Endothelial cell of umbilical vein (primary cell): ENCODE measurements at regions not wholly inside any gene's neighbourhood (a gene's known extent, or its start where the extent isn't known, plus 50 kb on each side); places are given as distances from the start of the nearest gene placed in this dataset.

Experiments used
- BruUV-seq: library from RNA; stranded (reverse); fragments of 400-500 nt; replicated peaks from 2 replicates; lab custom pipeline; 2021; lab: Mats Ljungman, UMichigan
- CTCF ChIA-PET: fragments of 300-600, 350-600 bp; sonication (Branson Sonifier 250); formaldehyde crosslinking; loops from one replicate; lab custom pipeline; 2021; ENCODE audit warnings: antibody characterized with exemption, inconsistent platforms; lab: Charles Lee
- POLR2A ChIA-PET: fragments of 300-600, 350-600 bp; sonication (Branson Sonifier 250); formaldehyde crosslinking; loops from one replicate; lab custom pipeline; 2021; ENCODE audit warnings: antibody characterized with exemption, inconsistent platforms; lab: Charles Lee
- DNase-seq: peaks from one replicate; pipeline ENCODE4 v3.0.0-alpha.2; 2011; ENCODE audit warnings: low read depth, low spot score
- FAIRE-seq: peaks from 2 replicates; lab custom pipeline; 2011; peaks lifted over from hg19 to GRCh38; lab: Jason Lieb, UNC
- H2AFZ ChIP-seq: 2 replicates; pipeline ENCODE4 v1.6.0; 2012; ENCODE audit warnings: low read depth, low read length, control low read depth, inconsistent platforms
- H3K27ac ChIP-seq: 2 replicates; pipeline ENCODE4 v1.5.1; 2011; ENCODE audit warnings: low read depth, mild to moderate bottlenecking, control low read depth, low read length, moderate library complexity; ENCODE audit not compliant: insufficient read depth
- H3K27me3 ChIP-seq, 2 experiments: 2 replicates each; pipeline versions ENCODE4 v1.6.0 to v1.6.1; 2011; ENCODE audit warnings: low read length in 2 of 2, mixed read lengths in 1 of 2; ENCODE audit not compliant: control insufficient read depth in 2 of 2, insufficient read depth in 2 of 2
- H3K36me3 ChIP-seq, 2 experiments: 2 replicates in 1 of 2; 3 replicates in 1 of 2; pipeline ENCODE4 v1.5.1; 2011; ENCODE audit warnings: low read length in 2 of 2, mild to moderate bottlenecking in 1 of 2, moderate library complexity in 1 of 2; ENCODE audit not compliant: control insufficient read depth in 2 of 2, insufficient read depth in 2 of 2; ENCODE audit errors: extremely low read depth in 1 of 2
- H3K4me1 ChIP-seq: 3 replicates; pipeline ENCODE4 v1.5.1; 2011; ENCODE audit warnings: mild to moderate bottlenecking, low read length; ENCODE audit not compliant: control insufficient read depth, insufficient read depth; ENCODE audit errors: extremely low read depth
- H3K4me2 ChIP-seq: 2 replicates; pipeline ENCODE4 v1.6.1; 2011; ENCODE audit warnings: low read length, control low read depth, mixed read lengths; ENCODE audit not compliant: insufficient read depth
- H3K4me3 ChIP-seq, 3 experiments: fragments of 200-600 bp in 1 of 3; sonication (generic), shearing (Covaris generic) in 1 of 3; replicated peaks in 1 of 3; 2 replicates each; pipeline ENCODE4 v1.5.1; 2011 to 2016; ENCODE audit warnings: control low read depth in 3 of 3, low read length in 3 of 3, mild to moderate bottlenecking in 2 of 3, inconsistent platforms in 1 of 3, low read depth in 1 of 3, moderate library complexity in 1 of 3; ENCODE audit not compliant: insufficient read depth in 1 of 3
- H3K79me2 ChIP-seq: 2 replicates; pipeline ENCODE4 v1.6.0; 2012; ENCODE audit warnings: low read length, inconsistent platforms; ENCODE audit not compliant: control insufficient read depth, insufficient read depth
- H3K9ac ChIP-seq: replicated peaks from 2 replicates; pipeline ENCODE3; 2011; ENCODE audit warnings: low read length, control low read depth; ENCODE audit not compliant: insufficient read depth; ENCODE audit errors: extremely low read depth
- H3K9me1 ChIP-seq: replicated peaks from 3 replicates; pipeline ENCODE4 v1.6.0; 2011; ENCODE audit warnings: mild to moderate bottlenecking, low read length; ENCODE audit not compliant: control insufficient read depth, insufficient read depth; ENCODE audit errors: extremely low read depth
- H3K9me3 ChIP-seq: replicated peaks from 2 replicates; pipeline ENCODE4 v1.5.1; 2012; ENCODE audit warnings: low read length, inconsistent platforms; ENCODE audit not compliant: control insufficient read depth, insufficient read depth
- H4K20me1 ChIP-seq: replicated peaks from 2 replicates; pipeline ENCODE3; 2011; ENCODE audit warnings: mild to moderate bottlenecking, low read length; ENCODE audit not compliant: control insufficient read depth, insufficient read depth; ENCODE audit errors: extremely low read depth
- CTCF ChIP-seq, 2 donors: IDR thresholded peaks; 1 replicate in 1 of 2; 2 replicates in 1 of 2; pipeline ENCODE4 v1.5.1; 2011; ENCODE audit warnings: low read length in 2 of 2, mild to moderate bottlenecking in 2 of 2, moderate library complexity in 2 of 2, control low read depth in 1 of 2, inconsistent platforms in 1 of 2, low read depth in 1 of 2; ENCODE audit not compliant: insufficient read depth in 1 of 2; ENCODE audit errors: extremely low read depth in 1 of 2
- EZH2 ChIP-seq: IDR thresholded peaks from 2 replicates; pipeline ENCODE4 v1.6.1; 2012; ENCODE audit warnings: borderline replicate concordance, low read depth, mild to moderate bottlenecking, moderate library complexity, low read length, inconsistent platforms; ENCODE audit not compliant: severe bottlenecking
- FOS ChIP-seq: IDR thresholded peaks from 2 replicates; pipeline ENCODE4 v1.6.1; 2011; ENCODE audit warnings: mild to moderate bottlenecking, low read length, moderate library complexity, borderline replicate concordance; ENCODE audit not compliant: insufficient read depth
- GATA2 ChIP-seq: IDR thresholded peaks from 2 replicates; pipeline ENCODE4 v1.7.0; 2011; ENCODE audit warnings: low read depth, mild to moderate bottlenecking, moderate library complexity, mixed read lengths, low read length; ENCODE audit not compliant: insufficient read length, insufficient read depth
- JUN ChIP-seq: IDR thresholded peaks from 2 replicates; pipeline ENCODE4 v1.6.1; 2011; ENCODE audit warnings: borderline replicate concordance, low read depth; ENCODE audit not compliant: insufficient read length, insufficient read depth
- MAX ChIP-seq: IDR thresholded peaks from 2 replicates; pipeline ENCODE4 v1.6.1; 2011; ENCODE audit not compliant: insufficient read depth, insufficient read length
- MYC ChIP-seq: IDR thresholded peaks from one replicate; pipeline ENCODE4 v1.6.1; 2011; ENCODE audit warnings: mild to moderate bottlenecking, low read depth, low read length
- POLR2A ChIP-seq: IDR thresholded peaks from 2 replicates; pipeline ENCODE4 v1.6.1; 2012; ENCODE audit warnings: low read depth, mild to moderate bottlenecking, control low read depth, low read length
- POLR2AphosphoS5 ChIP-seq: IDR thresholded peaks from 2 replicates; pipeline ENCODE4 v1.6.1; 2012; ENCODE audit warnings: low read depth, mild to moderate bottlenecking, control low read depth, low read length, moderate library complexity; ENCODE audit not compliant: insufficient read depth
- dilution Hi-C: fragments of 300-500 bp; cut with MboI; formaldehyde crosslinking; loops from one replicate; pipeline ENCODE4 v1.15.0; 2019; ENCODE audit warnings: low sequenced_read_pairs; ENCODE audit not compliant: extremely low pct_ligation_motif_present
- intact Hi-C: fragments of 100-400 bp; cut with micrococcal nuclease; formaldehyde crosslinking; loops from one replicate; pipeline ENCODE4 v1.10.0; 2022

- no peaks in the 10 kb centered on the region for H3K27me3 ChIP-seq
- H3K4me1 ChIP-seq: no peaks in the 10 kb centered on the region
- dilution Hi-C loops: no loop called here
- no peaks in the 10 kb centered on the region for H4K20me1 ChIP-seq
- H3K79me2 ChIP-seq: no peaks in the 10 kb centered on the region
- no peak overlapping the region for H3K4me2 ChIP-seq
- BruUV-seq: no TSS peak
- H3K27ac ChIP-seq: no peak overlapping the region
- CTCF ChIA-PET: no interaction called here
- TF ChIP-seq EZH2 (no peak), JUN (no peak), GATA2 (no peak), POLR2AphosphoS5 (no peak)
- H3K9ac ChIP-seq: no peak overlapping the region
- no peaks in the 10 kb centered on the region for H3K9me1 ChIP-seq
- POLR2A ChIA-PET: no interaction called here
- H3K9me3 ChIP-seq: no peaks in the 10 kb centered on the region
- H2AFZ ChIP-seq: no peak overlapping the region
- intact Hi-C loops: no loop called here
- DNase-seq (no peak), FAIRE-seq (no peak)
- no peaks in the 10 kb centered on the region for H3K36me3 ChIP-seq
- H3K4me3 ChIP-seq: no peak overlapping the region
These were observed 139.2 kb upstream of the AMOT start for GRCh38 chrX:112979879-112980278.

GRCh38 chrX:112968351-112969133 is 127.9 kb upstream of the AMOT start:
- dilution Hi-C loops: no loop called here
- ChIA-PET POLR2A (no interaction called here), CTCF (no interaction called here)
- Histone ChIP-seq H3K79me2 (no peaks in the 10 kb centered on the region), H4K20me1 (no peaks in the 10 kb centered on the region), H3K36me3 (no peaks in the 10 kb centered on the region), H3K9me1 (no peaks in the 10 kb centered on the region), H3K4me3 (no peak overlapping the region), H3K4me2 (no peak overlapping the region), H3K27ac (no peak overlapping the region), H3K4me1 (no peaks in the 10 kb centered on the region), H3K9me3 (no peaks in the 10 kb centered on the region), H3K9ac (no peak overlapping the region), H3K27me3 (no peaks in the 10 kb centered on the region), H2AFZ (no peak overlapping the region)
- BruUV-seq: no TSS peak
- intact Hi-C loops: no loop called here
- DNase-seq: no peak
- TF ChIP-seq GATA2 (no peak), EZH2 (no peak), POLR2A (no peak), POLR2AphosphoS5 (no peak), CTCF (IDR thresholded peaks at IDR 0.05; ENCODE audit: extremely low read depth in 1 of 2, insufficient read depth in 1 of 2, low read depth in 1 of 2, low read length in 2 of 2) (no peak), MYC (no peak), JUN (no peak), MAX (no peak), FOS (no peak)
- FAIRE-seq: no peak
